GM23248 (cell line): ENCODE measurements at regions not wholly inside any gene's neighbourhood (a gene's known extent, or its start where the extent isn't known, plus 50 kb on each side); places are given as distances from the start of the nearest gene placed in this dataset.

Experiments
- DNase-seq: peaks from one replicate; pipeline ENCODE4 v3.0.0-alpha.2; 2015
- H2AFZ ChIP-seq: fragments of 200-600 bp; sonication (generic); 2 replicates; pipeline ENCODE4 v1.6.1; 2016; ENCODE audit warnings: antibody characterized with exemption
- H3F3A ChIP-seq: fragments of 200-600 bp; sonication (generic); 2 replicates; pipeline ENCODE4 v1.6.1; 2016; ENCODE audit warnings: mild to moderate bottlenecking, antibody characterized with exemption, mixed run types; ENCODE audit not compliant: insufficient read depth
- H3K27ac ChIP-seq: fragments of 200-600 bp; sonication (generic); 2 replicates; pipeline ENCODE4 v1.5.1; 2016; ENCODE audit warnings: mild to moderate bottlenecking
- H3K27me3 ChIP-seq: fragments of 200-600 bp; sonication (generic); replicated peaks from 2 replicates; pipeline ENCODE4 v1.6.1; 2016; ENCODE audit warnings: mild to moderate bottlenecking; ENCODE audit not compliant: insufficient read depth
- H3K36me3 ChIP-seq: fragments of 200-600 bp; sonication (generic); 2 replicates; pipeline ENCODE4 v1.6.1; 2016; ENCODE audit warnings: low read depth, mild to moderate bottlenecking
- H3K4me1 ChIP-seq: fragments of 200-600 bp; sonication (generic); 2 replicates; pipeline ENCODE4 v1.6.1; 2016; ENCODE audit warnings: mild to moderate bottlenecking; ENCODE audit not compliant: insufficient read depth
- H3K4me2 ChIP-seq: fragments of 200-600 bp; sonication (generic); one replicate; pipeline ENCODE4 v1.6.1; 2016; ENCODE audit warnings: mild to moderate bottlenecking; ENCODE audit not compliant: unreplicated experiment
- H3K4me3 ChIP-seq: fragments of 200-600 bp; sonication (generic); 2 replicates; pipeline ENCODE4 v1.5.1; 2016; ENCODE audit warnings: mild to moderate bottlenecking
- H3K79me2 ChIP-seq: fragments of 200-600 bp; sonication (generic); 2 replicates; pipeline ENCODE4 v1.6.1; 2016; ENCODE audit warnings: mild to moderate bottlenecking; ENCODE audit not compliant: insufficient read depth
- H3K9ac ChIP-seq: fragments of 200-600 bp; sonication (generic); 2 replicates; pipeline ENCODE4 v1.6.1; 2016; ENCODE audit warnings: mild to moderate bottlenecking
- H3K9me2 ChIP-seq: fragments of 200-600 bp; sonication (generic); 2 replicates; pipeline ENCODE4 v1.6.1; 2016; ENCODE audit warnings: mixed run types, mild to moderate bottlenecking, moderate library complexity; ENCODE audit not compliant: insufficient read depth
- H3K9me3 ChIP-seq: fragments of 200-600 bp; sonication (generic); one replicate; pipeline ENCODE4 v1.6.1; 2017; ENCODE audit warnings: low read depth
- H4K20me1 ChIP-seq: fragments of 200-600 bp; sonication (generic); 2 replicates; pipeline ENCODE4 v1.6.0; 2016; ENCODE audit not compliant: insufficient read depth
- EZH2 ChIP-seq: fragments of 200-600 bp; sonication (generic); IDR thresholded peaks from 2 replicates; pipeline ENCODE4 v1.6.1; 2018; ENCODE audit warnings: antibody characterized with exemption, mild to moderate bottlenecking; ENCODE audit not compliant: insufficient read depth, poor library complexity, severe bottlenecking
- EZH2phosphoT487 ChIP-seq: fragments of 200-600 bp; sonication (generic); IDR thresholded peaks from 2 replicates; pipeline ENCODE4 v1.6.1; 2018; ENCODE audit warnings: antibody characterized with exemption, moderate library complexity, mild to moderate bottlenecking, low read depth; ENCODE audit not compliant: insufficient read depth
- WGBS, 2 experiments: methylation state at CpG; one replicate each; pipeline ENCODE4 v1.1.6; 2015 to 2017; ENCODE audit warnings: low lambda C conversion rate in 2 of 2, low coverage in 1 of 2; ENCODE audit errors: missing lambda C conversion rate in 2 of 2; 5-methylcytosine and 5-hydroxymethylcytosine counted together
- in situ Hi-C: fragments of 300-500 bp; cut with MboI; formaldehyde crosslinking; loops from 2 replicates; pipeline ENCODE4 v1.15.0; 2020

DNA sequence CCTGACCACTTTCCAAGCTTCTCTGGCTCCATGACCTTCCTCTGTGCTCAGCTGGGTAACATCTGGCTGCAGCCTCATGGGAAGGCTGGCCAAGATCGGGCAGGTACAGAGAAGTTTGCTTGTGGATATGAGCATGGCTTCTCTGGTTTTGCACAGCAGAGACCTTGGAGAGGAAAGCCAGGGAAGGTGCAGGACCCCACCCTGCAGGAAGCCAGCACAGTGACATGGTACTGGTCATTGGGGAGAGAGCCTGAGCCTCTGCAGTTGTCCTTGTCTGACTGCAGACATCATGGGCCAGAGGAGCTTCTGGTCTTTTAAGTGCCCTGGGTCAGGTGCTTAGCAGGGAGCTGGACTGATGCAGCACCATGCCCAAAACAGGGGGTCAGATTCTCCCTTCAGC lies 70.6 kb upstream of the LEP start:
- Histone ChIP-seq H3K9me3 (no peaks in the 10 kb centered on the region), H4K20me1 (no peaks in the 10 kb centered on the region), H3K36me3 (no peaks in the 10 kb centered on the region), H3K4me2 (no peak overlapping the region), H3K27me3 (peaks cover 22% of the 10 kb centered on the region), H3K4me1 (0 out of 2 replicates have a peak, but pooled peaks cover 6% of the 10 kb centered on the region), H3F3A (peaks cover 1% of the 10 kb centered on the region; the same call in 1 of the 2 replicates), H3K9me2 (no peaks in the 10 kb centered on the region), H3K79me2 (no peaks in the 10 kb centered on the region), H3K9ac (no peak overlapping the region), H2AFZ (no peak overlapping the region), H3K4me3 (no peak overlapping the region), H3K27ac (no peak overlapping the region)
- no peak for TF ChIP-seq EZH2
- TF ChIP-seq EZH2phosphoT487, result no peak
- WGBS, 2 experiments, result 39 to 64% methylated on average over 1 of the region's 1 CpG
- no peak for DNase-seq
- in situ Hi-C loops, result no loop called here

DNA sequence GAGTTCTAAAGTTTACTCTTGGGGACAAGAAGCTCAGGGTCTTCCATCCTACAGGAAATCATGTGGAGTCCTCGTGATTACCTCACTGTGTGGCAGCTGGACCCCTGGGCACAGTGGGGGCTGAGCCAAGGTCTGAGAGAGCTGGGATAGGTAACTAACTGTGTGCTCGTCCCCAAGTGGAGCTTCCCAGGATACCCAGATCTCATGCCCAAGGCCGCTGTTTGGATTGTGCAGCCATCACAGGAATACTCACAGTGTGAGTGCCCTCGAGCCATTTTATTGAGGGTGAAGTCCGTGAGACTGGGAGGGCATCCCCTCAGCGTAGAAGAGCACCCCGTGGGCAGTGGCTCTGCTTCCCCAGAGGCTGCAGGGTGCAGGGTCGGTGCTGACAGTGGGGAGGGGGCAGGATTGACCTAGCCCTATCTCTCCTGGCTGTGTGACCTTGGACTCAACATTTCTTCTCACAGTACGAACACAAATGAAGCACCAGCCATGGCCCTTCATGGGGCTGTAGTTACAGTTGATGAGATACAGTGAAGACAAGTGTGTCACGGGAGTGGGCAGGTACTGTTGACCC lies 69.6 kb upstream of the LEP start:
- DNase-seq, result no peak
- Histone ChIP-seq H3K4me2 (no peak overlapping the region), H3K9me3 (no peaks in the 10 kb centered on the region), H3K9me2 (no peaks in the 10 kb centered on the region), H3K4me1 (0 out of 2 replicates have a peak, but pooled peaks cover 6% of the 10 kb centered on the region), H3K27ac (no peak overlapping the region), H3K79me2 (no peaks in the 10 kb centered on the region), H3K9ac (no peak overlapping the region), H3K4me3 (no peak overlapping the region), H3K27me3 (peaks cover 22% of the 10 kb centered on the region), H4K20me1 (no peaks in the 10 kb centered on the region), H3K36me3 (no peaks in the 10 kb centered on the region), H2AFZ (no peak overlapping the region), H3F3A (no peaks in the 10 kb centered on the region)
- WGBS, 2 experiments, result 37 to 40% methylated on average over 10 of the region's 10 CpGs
- in situ Hi-C loops, result no loop called here
- TF ChIP-seq EZH2 (no peak), EZH2phosphoT487 (no peak)

DNA sequence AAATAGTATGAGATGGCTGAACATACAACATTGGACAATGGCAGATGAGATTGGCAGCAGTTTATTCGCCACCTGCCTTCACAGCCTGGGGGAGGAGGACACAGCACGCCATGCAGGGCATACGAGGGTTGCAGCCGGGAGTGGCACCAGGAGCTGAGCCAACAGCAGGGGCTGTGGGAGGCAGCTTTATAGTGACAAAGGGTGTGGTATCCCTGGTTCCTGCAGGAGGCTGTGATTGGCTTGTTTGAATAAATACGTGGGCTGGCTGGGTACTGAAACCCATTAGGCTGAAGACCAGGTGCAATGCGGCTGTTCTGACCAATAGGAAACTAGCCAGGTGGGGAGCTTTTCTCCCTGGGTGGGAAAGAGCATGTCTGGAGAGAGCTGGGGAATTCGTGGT lies 68.9 kb upstream of the LEP start:
- DNase-seq, result no peak
- H3K4me1 ChIP-seq, result 0 out of 2 replicates have a peak, but pooled peaks cover 2% of the 10 kb centered on the region
- in situ Hi-C loops, result no loop called here
- 19 to 20% methylated on average over 7 of the region's 7 CpGs for WGBS, 2 experiments
- H3K79me2 ChIP-seq, result no peaks in the 10 kb centered on the region
- no peaks in the 10 kb centered on the region for H3K9me3 ChIP-seq
- no peak overlapping the region for H3K27ac ChIP-seq
- H3K4me2 ChIP-seq, result no peak overlapping the region
- no peaks in the 10 kb centered on the region for H3K9me2 ChIP-seq
- no peaks in the 10 kb centered on the region for H3F3A ChIP-seq
- TF ChIP-seq EZH2phosphoT487, result no peak
- TF ChIP-seq EZH2, result no peak
- H4K20me1 ChIP-seq, result no peaks in the 10 kb centered on the region
- no peak overlapping the region for H3K4me3 ChIP-seq
- H3K36me3 ChIP-seq, result no peaks in the 10 kb centered on the region
- peaks cover 25% of the 10 kb centered on the region for H3K27me3 ChIP-seq
- no peak overlapping the region for H3K9ac ChIP-seq
- no peak overlapping the region for H2AFZ ChIP-seq

- Histone ChIP-seq H3K4me3 (no peak overlapping the region), H3K27ac (no peak overlapping the region), H3K4me1 (no peaks in the 10 kb centered on the region), H3K4me2 (no peak overlapping the region), H3K36me3 (no peaks in the 10 kb centered on the region), H3K9me3 (no peaks in the 10 kb centered on the region), H3K79me2 (no peaks in the 10 kb centered on the region), H3F3A (no peaks in the 10 kb centered on the region), H3K27me3 (peaks cover 31% of the 10 kb centered on the region), H4K20me1 (no peaks in the 10 kb centered on the region), H2AFZ (no peak overlapping the region), H3K9ac (no peak overlapping the region), H3K9me2 (no peaks in the 10 kb centered on the region)
- TF ChIP-seq EZH2phosphoT487 (no peak), EZH2 (no peak)
- in situ Hi-C loops, result no loop called here
- no peak for DNase-seq
- 44 to 46% methylated on average over 6 of the region's 6 CpGs for WGBS, 2 experiments
These were observed 68.1 kb upstream of the LEP start for GRCh38 chr7:128172963-128173362.

DNA sequence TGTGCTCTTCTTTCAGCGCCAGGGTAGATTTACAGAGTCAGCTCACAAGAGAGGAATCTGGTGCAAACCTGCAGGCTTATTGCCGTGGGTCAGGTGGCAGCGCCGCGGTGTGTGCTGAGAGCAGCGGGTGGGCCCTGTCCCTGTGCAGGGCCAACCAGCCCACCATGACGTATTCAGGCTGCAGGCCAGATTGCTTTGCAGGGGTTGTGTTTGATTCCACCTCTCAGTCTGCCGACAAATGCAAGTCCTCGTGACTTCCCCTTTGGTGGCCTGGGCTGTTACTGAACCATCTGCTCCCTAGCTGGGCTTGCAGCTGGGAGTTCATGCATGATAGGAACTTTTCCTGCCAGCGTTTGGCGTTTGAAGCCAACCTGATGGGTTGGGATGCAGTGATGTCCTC lies 66.7 kb upstream of the LEP start:
- Histone ChIP-seq H3K79me2 (no peaks in the 10 kb centered on the region), H3K4me3 (no peak overlapping the region), H3K4me1 (no peaks in the 10 kb centered on the region), H3K9me3 (no peaks in the 10 kb centered on the region), H3K9ac (no peak overlapping the region), H2AFZ (no peak overlapping the region), H4K20me1 (no peaks in the 10 kb centered on the region), H3K9me2 (no peaks in the 10 kb centered on the region), H3K27me3 (peaks cover 26% of the 10 kb centered on the region), H3F3A (no peaks in the 10 kb centered on the region), H3K27ac (no peak overlapping the region), H3K36me3 (no peaks in the 10 kb centered on the region), H3K4me2 (no peak overlapping the region)
- 64 to 67% methylated on average over 11 of the region's 11 CpGs for WGBS, 2 experiments
- in situ Hi-C loops, result no loop called here
- no peak for DNase-seq
- TF ChIP-seq EZH2phosphoT487 (no peak), EZH2 (no peak)
